ENCODE measurements at regions not wholly inside any gene's neighbourhood (a gene's known extent, or its start where the extent isn't known, plus 50 kb on each side); places are given as distances from the start of the nearest gene placed in this dataset.

GRCh38 chr16:8426569-8426968 is 163.7 kb downstream of the TMEM114 start:
- no peaks in the 10 kb centered on the region for H3K4me1 ChIP-seq (ENCODE audit: insufficient read depth, low read length, poor library complexity, severe bottlenecking)
- H3K79me2 ChIP-seq (ENCODE audit: insufficient read depth, low read depth, low read length) = no peaks in the 10 kb centered on the region
- POLR2A ChIA-PET = no interaction called here
- H3K36me3 ChIP-seq (ENCODE audit: insufficient read depth, low read length) = no peaks in the 10 kb centered on the region
- H4K20me1 ChIP-seq (ENCODE audit: insufficient read depth, low read length) = no peaks in the 10 kb centered on the region
- intact Hi-C loops (cut with micrococcal nuclease; ENCODE audit: unreplicated experiment) = no loop called here
- H3K4me3 ChIP-seq (ENCODE audit: low read depth, low read length, poor library complexity, severe bottlenecking) = no peak overlapping the region
- no peak for TF ChIP-seq CTCF (conservative IDR thresholded peaks at IDR 0.05; ENCODE audit: low read length)
- TF ChIP-seq EZH2phosphoT487 (IDR thresholded peaks at IDR 0.05; ENCODE audit: borderline replicate concordance, low read depth, low read length) = no peak
- H3K9me2 ChIP-seq (ENCODE audit: insufficient read depth, low read length) = no peaks in the 10 kb centered on the region
- no peaks in the 10 kb centered on the region for H3K9me3 ChIP-seq (ENCODE audit: low read length)
- CTCF ChIA-PET (ENCODE audit: unreplicated experiment) = no interaction called here
- DNase-seq (ENCODE audit: low spot score) = no peak
- H2AFZ ChIP-seq (ENCODE audit: low read length) = no peak overlapping the region
- no peak overlapping the region for H3K27ac ChIP-seq (ENCODE audit: low read depth, low read length, poor library complexity, severe bottlenecking)
- H3K4me2 ChIP-seq (ENCODE audit: low read length) = no peak overlapping the region
- BruUV-seq (replicated peaks) = no TSS peak

DNA sequence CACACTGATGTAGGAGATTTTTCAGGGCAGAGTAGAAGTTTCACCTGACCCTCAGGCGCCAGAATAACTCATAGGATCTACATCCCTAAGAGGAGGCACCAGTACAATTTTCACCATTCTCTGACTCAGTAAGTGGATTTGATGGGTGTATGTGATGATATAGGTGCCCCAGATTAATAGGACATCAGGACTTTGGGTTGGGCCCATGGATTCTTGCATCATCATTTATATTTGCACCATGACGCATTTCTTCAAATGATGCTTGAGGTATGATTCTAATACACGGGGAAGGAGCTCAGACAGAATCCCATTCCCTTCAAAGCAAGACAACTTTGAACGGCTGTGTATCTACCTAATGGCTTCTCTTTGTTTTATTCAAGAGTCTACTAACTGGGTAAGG is 173.2 kb downstream of the TMEM114 start:
- intact Hi-C loops (cut with micrococcal nuclease; ENCODE audit: unreplicated experiment) = no loop called here
- Histone ChIP-seq H3K27ac (ENCODE audit: low read depth, low read length, poor library complexity, severe bottlenecking) (no peak overlapping the region), H2AFZ (ENCODE audit: low read length) (no peak overlapping the region), H3K9me3 (ENCODE audit: low read length) (no peaks in the 10 kb centered on the region), H3K4me3 (ENCODE audit: low read depth, low read length, poor library complexity, severe bottlenecking) (no peak overlapping the region), H3K79me2 (ENCODE audit: insufficient read depth, low read depth, low read length) (no peaks in the 10 kb centered on the region), H3K9me2 (ENCODE audit: insufficient read depth, low read length) (no peaks in the 10 kb centered on the region), H3K36me3 (ENCODE audit: insufficient read depth, low read length) (no peaks in the 10 kb centered on the region), H3K4me2 (ENCODE audit: low read length) (no peak overlapping the region), H3K4me1 (ENCODE audit: insufficient read depth, low read length, poor library complexity, severe bottlenecking) (no peaks in the 10 kb centered on the region), H4K20me1 (ENCODE audit: insufficient read depth, low read length) (no peaks in the 10 kb centered on the region)
- no peak for DNase-seq (ENCODE audit: low spot score)
- no TSS peak for BruUV-seq (replicated peaks)
- CTCF ChIA-PET (ENCODE audit: unreplicated experiment) = no interaction called here
- POLR2A ChIA-PET = no interaction called here
- no peak for TF ChIP-seq EZH2phosphoT487 (IDR thresholded peaks at IDR 0.05; ENCODE audit: borderline replicate concordance, low read depth, low read length)
- TF ChIP-seq CTCF (conservative IDR thresholded peaks at IDR 0.05; ENCODE audit: low read length) = no peak

DNA sequence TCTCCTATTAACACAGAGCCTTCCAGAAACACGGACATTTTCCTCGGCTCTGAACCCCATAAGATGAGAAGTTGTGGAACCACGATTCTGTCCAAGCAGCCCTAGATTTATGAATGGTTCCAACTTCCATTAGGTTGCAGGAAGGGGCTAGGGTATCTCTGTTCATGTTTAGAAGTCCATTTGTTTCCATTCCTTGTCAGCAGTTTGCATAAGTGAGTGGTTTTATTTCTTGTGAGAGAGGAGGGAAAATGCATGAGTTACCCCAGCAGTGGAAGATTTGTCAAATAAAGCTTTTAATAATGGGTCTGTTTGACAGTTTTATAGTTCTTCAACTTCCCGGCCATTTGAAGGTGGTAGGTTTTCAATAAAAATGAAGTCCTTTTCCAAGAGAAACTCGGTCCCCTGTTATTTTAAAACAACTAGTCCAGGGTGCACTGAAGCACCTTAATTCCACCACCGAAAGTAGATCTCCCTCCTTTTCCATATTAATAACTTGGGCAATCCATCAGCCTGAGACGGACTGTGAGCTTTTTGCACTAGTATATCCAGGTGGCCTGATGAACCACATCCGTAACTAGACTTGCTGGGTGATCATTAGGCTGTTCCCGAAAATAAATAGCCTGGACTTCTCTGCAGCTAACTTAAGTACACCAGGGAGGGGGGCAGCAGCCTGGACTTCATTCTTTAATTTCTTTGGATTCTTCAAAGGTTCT is 181.3 kb downstream of the TMEM114 start:
- no peaks in the 10 kb centered on the region for H3K4me1 ChIP-seq (ENCODE audit: insufficient read depth, low read length, poor library complexity, severe bottlenecking)
- no peaks in the 10 kb centered on the region for H3K79me2 ChIP-seq (ENCODE audit: insufficient read depth, low read depth, low read length)
- H2AFZ ChIP-seq (ENCODE audit: low read length) = no peak overlapping the region
- BruUV-seq (replicated peaks) = no TSS peak
- H3K27ac ChIP-seq (ENCODE audit: low read depth, low read length, poor library complexity, severe bottlenecking) = no peak overlapping the region
- no peaks in the 10 kb centered on the region for H3K9me2 ChIP-seq (ENCODE audit: insufficient read depth, low read length)
- H3K4me2 ChIP-seq (ENCODE audit: low read length) = no peak overlapping the region
- H3K4me3 ChIP-seq (ENCODE audit: low read depth, low read length, poor library complexity, severe bottlenecking) = no peak overlapping the region
- H3K36me3 ChIP-seq (ENCODE audit: insufficient read depth, low read length) = no peaks in the 10 kb centered on the region
- POLR2A ChIA-PET = no interaction called here
- DNase-seq (ENCODE audit: low spot score) = no peak
- TF ChIP-seq EZH2phosphoT487 (IDR thresholded peaks at IDR 0.05; ENCODE audit: borderline replicate concordance, low read depth, low read length) (no peak), CTCF (conservative IDR thresholded peaks at IDR 0.05; ENCODE audit: low read length) (no peak)
- intact Hi-C loops (cut with micrococcal nuclease; ENCODE audit: unreplicated experiment) = no loop called here
- no peaks in the 10 kb centered on the region for H3K9me3 ChIP-seq (ENCODE audit: low read length)
- no peaks in the 10 kb centered on the region for H4K20me1 ChIP-seq (ENCODE audit: insufficient read depth, low read length)
- CTCF ChIA-PET (ENCODE audit: unreplicated experiment) = no interaction called here

Data from OCI-LY7 (cell line).